ENCODE measurements at regions not wholly inside any gene's neighbourhood (a gene's known extent, or its start where the extent isn't known, plus 50 kb on each side); places are given as distances from the start of the nearest gene placed in this dataset.

GRCh38 chr2:122815120-122815519, 1059.7 kb downstream of the TSN start:
- no peaks in the 10 kb centered on the region for H3K79me2 ChIP-seq (ENCODE audit: control insufficient read depth, insufficient read depth, low read length)
- DNase-seq (ENCODE audit: extremely low read depth in 1 of 4, low spot score in 3 of 4) (no peak), ATAC-seq (no peak), FAIRE-seq (no peak)
- no peak overlapping the region for H3K4me3 ChIP-seq
- ChIA-PET CTCF (ENCODE audit: low intra/inter-chr PET ratio) (no interaction called here), POLR2A (no interaction called here)
- H3K27me3 ChIP-seq (ENCODE audit: control insufficient read depth in 2 of 2, insufficient read depth in 2 of 2, low read length in 2 of 2) = no peaks in the 10 kb centered on the region
- TF ChIP-seq USF2 (CRISPR knock-in tag; IDR thresholded peaks at IDR 0.05) (no peak), MCM3 (IDR thresholded peaks at IDR 0.05) (no peak), TAF9B (IDR thresholded peaks at IDR 0.05; ENCODE audit: partially characterized antibody) (no peak), ZNF133 (CRISPR knock-in tag; IDR thresholded peaks at IDR 0.05) (no peak), IRF9 (tag; IDR thresholded peaks at IDR 0.05) (no peak), TAF1 (IDR thresholded peaks at IDR 0.05; ENCODE audit: control insufficient read depth, extremely low read depth, insufficient read depth, low read length, severe bottlenecking) (no peak), EGR1 (conservative IDR thresholded peaks at IDR 0.05) (no peak)
- no peaks in the 10 kb centered on the region; the same call in 1 of the 2 replicates for H3K9me3 ChIP-seq (replicated peaks; ENCODE audit: control insufficient read depth, insufficient read depth, low read depth, low read length)
- no peak overlapping the region for H3K9ac ChIP-seq (ENCODE audit: insufficient read depth in 1 of 2, low read depth in 2 of 2, low read length in 2 of 2)
- no peak overlapping the region for H3K4me2 ChIP-seq (ENCODE audit: insufficient read depth, low read length)
- H4K20me1 ChIP-seq (replicated peaks; ENCODE audit: control insufficient read depth, insufficient read depth, low read length) = no peaks in the 10 kb centered on the region
- intact Hi-C loops (cut with micrococcal nuclease) = no loop called here
- H3K4me1 ChIP-seq (replicated peaks in 1 of 2; ENCODE audit: control insufficient read depth in 2 of 2, insufficient read depth in 2 of 2, low read length in 2 of 2) = no peaks in the 10 kb centered on the region
- H3K27ac ChIP-seq (ENCODE audit: extremely low read depth, low read depth, low read length) = no peak overlapping the region
- no peaks in the 10 kb centered on the region for H3K36me3 ChIP-seq (ENCODE audit: control insufficient read depth, insufficient read depth, low read length)
- in situ Hi-C loops (cut with MboI) = no loop called here
- WGBS (ENCODE audit: insufficient coverage, low coverage, missing lambda C conversion rate) = 7% methylated on average over 1 of the region's 1 CpG
- BruUV-seq (replicated peaks) = no TSS peak
- H2AFZ ChIP-seq (ENCODE audit: low read depth, low read length) = no peak overlapping the region
- no peaks in the 10 kb centered on the region for H3K9me1 ChIP-seq (ENCODE audit: control insufficient read depth, insufficient read depth, low read length)
